ENCODE measurements at regions not wholly inside any gene's neighbourhood (a gene's known extent, or its start where the extent isn't known, plus 50 kb on each side); places are given as distances from the start of the nearest gene placed in this dataset.

- H3K9ac ChIP-seq (ENCODE audit: low read length): no peak overlapping the region
- H3K4me3 ChIP-seq (ENCODE audit: low read length): no peak overlapping the region
- TF ChIP-seq SMC3 (conservative IDR thresholded peaks at IDR 0.05; ENCODE audit: poor library complexity): no peak
- TF ChIP-seq EP300 (conservative IDR thresholded peaks at IDR 0.05; ENCODE audit: poor library complexity, severe bottlenecking): no peak
- no peak for TF ChIP-seq MXI1 (conservative IDR thresholded peaks at IDR 0.05; ENCODE audit: poor library complexity, severe bottlenecking)
- TF ChIP-seq EZH2 (IDR thresholded peaks at IDR 0.05; ENCODE audit: borderline replicate concordance, insufficient read depth, low read length, poor library complexity, severe bottlenecking): no peak
- TF ChIP-seq CTCF (IDR thresholded peaks at IDR 0.05; ENCODE audit: poor library complexity, severe bottlenecking): no peak
- TF ChIP-seq POLR2AphosphoS5 (IDR thresholded peaks at IDR 0.05): no peak
- no peak for TF ChIP-seq REST (IDR thresholded peaks at IDR 0.05; ENCODE audit: borderline replicate concordance)
- no peak for TF ChIP-seq RAD21 (conservative IDR thresholded peaks at IDR 0.05)
- no peak for TF ChIP-seq TAF1 (IDR thresholded peaks at IDR 0.05; ENCODE audit: low read depth)
- H3K27me3 ChIP-seq (ENCODE audit: insufficient read depth, low read depth, low read length): no peaks in the 10 kb centered on the region
- H3K79me2 ChIP-seq (replicated peaks; ENCODE audit: insufficient read depth, low read length): no peaks in the 10 kb centered on the region
- H3K9me3 ChIP-seq (ENCODE audit: low read length): no peaks in the 10 kb centered on the region
- H3F3A ChIP-seq (ENCODE audit: insufficient read depth, low read length, poor library complexity, severe bottlenecking): no peaks in the 10 kb centered on the region
- no peak overlapping the region for H3K4me2 ChIP-seq (ENCODE audit: low read length)
- no peaks in the 10 kb centered on the region for H4K20me1 ChIP-seq (ENCODE audit: insufficient read depth)
- H3K27ac ChIP-seq (ENCODE audit: low read length): no peak overlapping the region
- no peaks in the 10 kb centered on the region for H3K9me2 ChIP-seq (ENCODE audit: insufficient read depth, low read length)
- no peak overlapping the region for H2AFZ ChIP-seq (ENCODE audit: low read depth, low read length)
- no peaks in the 10 kb centered on the region for H3K36me3 ChIP-seq (ENCODE audit: insufficient read depth, low read length)
Measured at GRCh38 chr2:16828828-16829160, 163.2 kb upstream of the CYRIA start.

GRCh38 chr2:16828044-16828827, 162.6 kb upstream of the CYRIA start:
- Histone ChIP-seq H3K79me2 (replicated peaks; ENCODE audit: insufficient read depth, low read length) (no peaks in the 10 kb centered on the region), H3K36me3 (ENCODE audit: insufficient read depth, low read length) (no peaks in the 10 kb centered on the region), H4K20me1 (ENCODE audit: insufficient read depth) (no peaks in the 10 kb centered on the region), H2AFZ (ENCODE audit: low read depth, low read length) (no peak overlapping the region), H3K4me3 (ENCODE audit: low read length) (no peak overlapping the region), H3K27me3 (ENCODE audit: insufficient read depth, low read depth, low read length) (no peaks in the 10 kb centered on the region), H3K4me2 (ENCODE audit: low read length) (no peak overlapping the region), H3K27ac (ENCODE audit: low read length) (no peak overlapping the region), H3F3A (ENCODE audit: insufficient read depth, low read length, poor library complexity, severe bottlenecking) (no peaks in the 10 kb centered on the region), H3K9me3 (ENCODE audit: low read length) (no peaks in the 10 kb centered on the region), H3K9ac (ENCODE audit: low read length) (no peak overlapping the region), H3K9me2 (ENCODE audit: insufficient read depth, low read length) (no peaks in the 10 kb centered on the region)
- TF ChIP-seq MXI1 (conservative IDR thresholded peaks at IDR 0.05; ENCODE audit: poor library complexity, severe bottlenecking) (no peak), SMC3 (conservative IDR thresholded peaks at IDR 0.05; ENCODE audit: poor library complexity) (no peak), RAD21 (conservative IDR thresholded peaks at IDR 0.05) (no peak), EZH2 (IDR thresholded peaks at IDR 0.05; ENCODE audit: borderline replicate concordance, insufficient read depth, low read length, poor library complexity, severe bottlenecking) (no peak), REST (IDR thresholded peaks at IDR 0.05; ENCODE audit: borderline replicate concordance) (no peak), EP300 (conservative IDR thresholded peaks at IDR 0.05; ENCODE audit: poor library complexity, severe bottlenecking) (no peak), TAF1 (IDR thresholded peaks at IDR 0.05; ENCODE audit: low read depth) (no peak), CTCF (IDR thresholded peaks at IDR 0.05; ENCODE audit: poor library complexity, severe bottlenecking) (no peak), POLR2AphosphoS5 (IDR thresholded peaks at IDR 0.05) (no peak)

Data from neural cell (in vitro differentiated cells).